HEK293T (cell line): ENCODE measurements at regions not wholly inside any gene's neighbourhood (a gene's known extent, or its start where the extent isn't known, plus 50 kb on each side); places are given as distances from the start of the nearest gene placed in this dataset.

Source experiments
- ARNT ChIP-seq: fragments of 450-650 bp; IDR thresholded peaks from 2 replicates; pipeline ENCODE4 v1.6.1; 2017; ENCODE audit warnings: mild to moderate bottlenecking
- ELF4 ChIP-seq: fragments of 450-650 bp; IDR thresholded peaks from 2 replicates; pipeline ENCODE4 v1.6.1; 2017; ENCODE audit warnings: antibody characterized with exemption
- FOXM1 ChIP-seq: fragments of 450-650 bp; IDR thresholded peaks from 2 replicates; pipeline ENCODE4 v1.6.1; 2017; ENCODE audit warnings: mild to moderate bottlenecking, borderline replicate concordance
- NFRKB ChIP-seq: fragments of 450-650 bp; IDR thresholded peaks from 2 replicates; pipeline ENCODE4 v1.6.1; 2016; ENCODE audit warnings: mild to moderate bottlenecking, moderate library complexity
- PKNOX1 ChIP-seq: fragments of 450-650 bp; IDR thresholded peaks from 2 replicates; pipeline ENCODE4 v1.6.1; 2016
- SP1 ChIP-seq: fragments of 450-650 bp; IDR thresholded peaks from 2 replicates; pipeline ENCODE4 v1.6.1; 2017
- SUZ12 ChIP-seq: fragments of 450-650 bp; IDR thresholded peaks from 2 replicates; pipeline ENCODE4 v1.6.1; 2016; ENCODE audit warnings: mild to moderate bottlenecking

GRCh38 chr14:65803885-65804284 is 391.4 kb downstream of the FUT8 start:
- TF ChIP-seq ARNT (no peak), ELF4 (no peak), NFRKB (no peak), SUZ12 (no peak), PKNOX1 (no peak), SP1 (no peak), FOXM1 (no peak)
